Stimulated activated CD4-positive, alpha-beta T cell treated with anti-CD3 and anti-CD28 coated beads, Interleukin-12 subunit alpha, Interleukin-12 subunit beta, amount 100 ng/mL, for 48 hours (primary cell): ENCODE measurements at regions not wholly inside any gene's neighbourhood (a gene's known extent, or its start where the extent isn't known, plus 50 kb on each side); places are given as distances from the start of the nearest gene placed in this dataset.
"Not testable (repeated sequence)": the region's sequence is repeated elsewhere in the genome, so short reads cannot be mapped to it uniquely, and the experiment has no call there.

Experiments
- DNase-seq, 3 donors: peaks; one replicate each; pipeline ENCODE4 v3.0.0-alpha.2; 2020; ENCODE audit warnings: low read depth in 2 of 3, low spot score in 1 of 3

DNA sequence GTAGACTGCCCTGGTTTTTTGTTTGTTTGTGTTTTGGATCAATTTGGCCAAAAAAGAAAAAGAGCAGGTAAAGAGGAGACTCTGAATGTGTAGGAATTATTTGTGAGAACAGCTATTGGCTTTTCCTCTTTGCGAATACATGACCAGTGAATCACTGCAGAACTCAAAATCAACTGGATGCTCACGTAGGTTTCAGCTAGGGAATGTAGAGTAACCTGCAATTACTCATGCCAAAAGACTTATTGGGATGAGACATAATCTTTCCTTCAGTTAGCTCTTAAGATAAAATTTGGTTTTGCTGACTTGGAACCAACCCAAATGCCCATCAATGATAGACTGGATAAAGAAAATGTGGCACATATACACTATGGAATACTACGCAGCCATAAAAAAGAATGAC lies 348.0 kb downstream of the NPR3 start:
- no peak for DNase-seq

DNA sequence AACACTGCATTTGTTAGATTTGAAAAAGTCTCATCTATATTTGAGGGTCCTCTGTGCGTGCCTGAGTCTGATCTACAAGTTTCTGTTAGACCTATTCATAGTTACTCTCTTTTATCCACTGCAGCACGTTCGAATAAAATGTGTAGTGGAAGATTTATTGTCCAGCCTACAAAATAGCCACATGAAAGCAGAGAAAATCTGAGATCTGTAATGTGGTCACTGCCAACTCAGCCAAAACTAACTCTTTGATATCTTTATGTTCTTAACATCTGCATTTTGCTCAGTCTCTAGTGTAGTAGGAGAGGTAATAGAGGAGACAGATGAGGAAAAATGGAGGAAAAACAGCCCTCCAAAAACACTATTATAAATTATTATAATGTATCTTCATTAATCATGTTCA lies 354.0 kb downstream of the NPR3 start:
- no peak for DNase-seq

DNA sequence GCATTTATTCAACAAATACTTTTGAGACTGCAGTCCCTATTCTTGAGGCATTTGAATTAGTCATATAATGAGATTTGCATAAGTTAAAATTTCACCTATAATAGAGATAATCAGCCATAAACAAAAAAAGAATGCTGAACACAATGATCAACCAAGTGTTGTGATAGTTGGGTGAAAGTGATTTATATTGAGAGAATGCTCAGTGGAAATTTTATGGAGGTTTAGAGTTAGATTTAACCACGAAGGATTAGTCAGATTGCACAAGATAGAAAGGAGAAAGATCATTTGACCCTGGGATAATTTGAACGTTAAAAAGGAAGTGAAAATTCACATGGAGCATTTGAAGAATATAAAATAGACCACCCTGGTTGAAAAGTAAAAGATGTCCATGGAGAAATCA lies 356.2 kb downstream of the NPR3 start:
- no peak for DNase-seq

DNA sequence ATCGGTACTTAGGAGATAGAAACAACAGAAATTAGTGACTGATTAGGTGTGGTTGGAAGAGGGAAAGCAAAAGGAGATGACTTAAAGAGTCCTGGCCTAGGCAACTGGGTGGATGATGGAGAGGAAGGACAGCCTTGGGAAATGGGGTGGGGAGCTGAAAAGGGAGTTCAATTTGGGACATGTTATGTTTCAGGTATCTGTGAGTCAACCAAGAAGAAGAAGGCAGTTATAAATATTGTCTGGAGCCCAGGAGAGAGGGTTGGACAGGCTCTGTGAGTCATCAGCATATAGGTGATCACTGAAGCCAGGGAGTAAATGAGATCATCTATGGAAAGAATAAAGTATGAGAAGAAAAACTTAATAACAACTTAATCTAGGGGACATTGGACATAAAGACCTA lies 357.7 kb downstream of the NPR3 start:
- no peak for DNase-seq

- no peak for DNase-seq
These were observed 361.2 kb downstream of the NPR3 start for GRCh38 chr5:33072296-33072695.

GRCh38 chr5:33072726-33073125 lies 361.6 kb downstream of the NPR3 start:
- DNase-seq = no peak

DNA sequence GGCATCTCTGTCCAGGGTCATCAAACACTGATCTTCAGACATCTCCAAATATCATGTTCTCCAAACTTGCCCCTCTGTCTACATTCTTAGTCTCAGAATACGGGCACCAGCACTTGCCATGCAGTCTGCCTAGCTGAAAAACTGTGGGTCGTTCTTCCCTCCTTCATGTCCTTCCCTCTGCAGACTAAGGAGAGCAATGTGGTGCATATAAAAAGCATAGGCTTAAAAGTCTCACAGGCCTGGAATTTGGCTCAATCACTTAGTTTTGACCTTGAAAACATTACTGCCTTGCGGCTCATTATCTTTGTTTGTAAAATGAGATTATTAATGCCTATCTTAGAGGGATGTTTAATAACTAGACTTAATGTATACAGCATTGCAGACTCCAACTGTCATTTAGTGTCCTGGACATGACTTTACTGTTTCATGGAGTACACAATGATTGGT lies 362.8 kb downstream of the NPR3 start:
- no peak for DNase-seq

DNA sequence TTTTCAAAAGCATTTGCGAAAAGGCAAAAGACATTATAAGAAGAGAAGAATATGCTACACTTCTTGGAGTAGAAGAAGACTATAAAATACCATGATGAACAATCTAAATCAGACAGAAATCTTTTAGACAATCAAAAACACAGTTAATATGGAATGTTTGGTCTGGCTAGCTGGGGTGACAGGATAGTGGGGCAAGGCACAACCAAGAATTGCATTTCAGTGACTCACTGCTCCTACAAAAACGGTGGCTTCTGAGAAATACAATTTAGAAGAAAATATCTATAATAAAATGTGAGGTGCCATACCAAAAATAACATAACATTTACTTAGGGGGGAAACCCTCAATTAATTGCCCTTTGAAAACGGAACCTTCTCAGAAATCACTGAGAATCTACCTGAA lies 363.4 kb downstream of the NPR3 start:
- DNase-seq = no peak

GRCh38 chr5:33075731-33076130 lies 364.6 kb downstream of the NPR3 start:
- DNase-seq = no peak

- DNase-seq = no peak
These were observed 361.2 kb upstream of the TARS1 start for GRCh38 chr5:33079548-33079947.

DNA sequence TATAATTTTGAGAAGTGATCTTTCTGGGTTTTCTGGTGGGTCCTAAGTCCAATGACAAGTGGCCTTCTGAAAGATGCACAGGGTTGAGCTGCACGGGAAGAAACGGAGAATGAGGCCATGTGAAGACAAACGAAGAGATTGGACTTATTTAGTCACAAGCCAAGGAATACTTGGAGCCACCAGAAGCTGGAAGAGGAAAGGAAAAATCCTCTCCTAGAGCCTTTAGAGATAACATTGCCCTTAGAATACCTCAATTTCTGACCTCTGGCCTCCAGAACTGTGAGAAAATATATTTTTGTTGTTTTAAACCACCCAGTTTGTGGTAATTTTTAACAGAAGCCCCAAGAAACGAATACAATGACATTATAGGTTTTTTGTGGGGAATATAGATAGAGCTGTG lies 360.5 kb upstream of the TARS1 start:
- DNase-seq = no peak

DNA sequence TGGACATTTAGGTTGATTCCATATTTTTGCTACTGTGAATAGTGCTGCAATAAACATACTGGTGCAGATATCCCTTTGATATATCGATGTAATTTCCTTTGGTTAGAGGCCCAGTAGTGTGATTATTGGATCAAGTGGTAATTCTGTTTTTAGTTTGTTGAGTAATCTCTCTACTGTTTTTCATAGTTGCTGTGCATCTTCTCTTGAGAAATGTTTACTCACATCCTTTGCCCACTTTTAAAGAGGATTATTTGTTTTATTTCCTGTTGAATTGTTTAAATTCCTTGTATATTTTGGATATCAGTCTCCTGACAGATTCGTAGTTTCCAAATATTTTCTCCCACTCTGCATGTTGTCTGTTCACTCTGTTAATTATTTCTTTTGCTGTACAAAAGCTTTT lies 352.6 kb upstream of the TARS1 start:
- DNase-seq = no peak

DNA sequence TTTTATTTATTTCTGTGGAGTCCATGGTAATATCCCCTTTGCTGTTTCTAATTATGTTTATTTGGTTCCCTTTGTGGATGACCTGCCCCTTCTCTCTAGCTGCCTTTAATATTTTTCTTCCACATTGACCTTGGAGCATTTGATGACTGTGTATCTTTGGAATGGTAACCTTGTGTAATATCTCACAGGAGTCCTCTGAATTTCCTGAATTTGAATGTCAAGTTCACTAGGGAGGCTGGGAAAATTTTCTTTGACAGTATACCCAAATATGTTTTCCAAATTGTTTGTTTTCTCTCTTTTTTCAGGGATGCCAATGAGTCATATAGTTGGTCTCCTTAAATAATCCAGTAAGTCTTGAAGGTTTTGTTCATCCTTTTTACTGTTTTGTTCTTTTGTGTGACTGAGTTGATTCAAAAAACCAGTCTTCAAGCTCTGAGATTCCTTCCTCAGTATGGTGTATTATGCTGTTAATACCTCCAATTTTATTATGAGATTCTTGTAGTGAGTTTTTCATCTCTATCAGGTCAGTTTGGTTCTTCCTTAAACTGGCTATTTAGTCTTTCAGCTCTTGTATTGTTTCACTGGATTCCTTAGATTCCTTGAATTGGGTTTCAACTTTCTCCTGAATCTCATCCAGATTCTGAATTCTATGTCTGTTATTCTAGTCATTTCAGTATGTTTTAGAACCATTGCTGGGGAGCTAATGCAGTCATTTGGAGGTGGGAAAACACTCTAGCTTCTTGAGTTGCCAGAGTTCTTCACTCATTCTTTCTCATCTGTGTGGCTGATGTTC lies 349.0 kb upstream of the TARS1 start:
- DNase-seq = no peak

DNA sequence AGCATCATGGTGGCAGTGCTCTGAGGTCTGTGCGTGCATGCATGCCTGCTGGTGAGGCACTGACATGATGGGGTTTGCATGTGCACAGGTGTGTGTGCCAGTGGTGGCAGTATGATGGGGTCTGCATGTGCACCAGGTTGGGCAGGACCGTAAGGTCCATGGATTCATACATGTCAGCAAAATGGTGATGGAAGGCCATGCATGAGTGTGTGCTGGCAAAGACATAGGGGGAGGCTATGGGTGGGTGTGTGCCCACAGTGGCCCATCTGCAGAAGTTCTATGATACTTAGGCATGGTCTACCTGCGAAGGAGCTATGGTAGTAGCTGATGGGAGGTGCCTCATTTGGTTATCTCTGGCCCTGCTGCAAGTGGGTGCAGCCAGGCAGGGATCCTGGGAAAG lies 348.0 kb upstream of the TARS1 start:
- DNase-seq = no peak

DNA sequence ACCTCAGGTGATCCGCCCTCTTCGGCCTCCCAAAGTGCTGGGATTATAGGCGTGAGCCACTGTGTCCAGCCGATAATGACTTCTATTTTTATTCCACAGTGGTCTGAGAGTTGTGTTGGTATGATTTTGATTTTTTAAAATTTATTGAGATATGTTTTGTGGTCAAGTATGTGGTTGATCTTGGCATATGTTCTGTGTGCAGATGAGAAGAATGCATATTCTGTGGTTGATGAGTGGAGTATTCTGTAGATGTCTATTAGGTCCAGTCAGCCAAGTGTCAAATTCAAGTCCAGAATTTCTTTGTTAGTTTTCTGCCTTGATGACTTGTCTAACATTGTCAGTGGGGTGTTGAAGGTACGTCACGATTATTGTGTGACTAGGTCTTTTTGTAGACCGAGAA lies 338.2 kb upstream of the TARS1 start:
- no peak for DNase-seq

- DNase-seq = no peak
These were observed 335.2 kb upstream of the TARS1 start for GRCh38 chr5:33105521-33105941.

DNA sequence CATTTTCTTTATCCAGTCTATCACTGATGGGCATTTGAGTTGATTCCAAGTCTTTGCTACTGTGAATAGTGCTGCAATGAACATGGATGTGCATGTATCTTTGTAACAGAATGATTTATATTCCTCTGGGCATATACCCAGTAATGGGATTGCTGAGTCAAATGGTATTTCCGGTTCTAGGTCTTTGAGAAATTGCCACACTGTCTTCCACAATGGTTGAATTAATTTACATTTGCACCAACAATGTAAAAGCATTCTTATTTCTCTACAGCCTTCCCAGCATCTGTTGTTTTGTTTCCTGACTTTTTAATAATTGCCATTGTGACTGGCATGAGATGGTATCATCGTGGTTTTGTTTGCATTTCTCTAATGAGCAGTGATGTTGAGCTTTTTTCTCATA lies 330.3 kb upstream of the TARS1 start:
- DNase-seq = not testable (repeated sequence)

GRCh38 chr5:33114361-33114760 lies 326.4 kb upstream of the TARS1 start:
- no peak for DNase-seq

DNA sequence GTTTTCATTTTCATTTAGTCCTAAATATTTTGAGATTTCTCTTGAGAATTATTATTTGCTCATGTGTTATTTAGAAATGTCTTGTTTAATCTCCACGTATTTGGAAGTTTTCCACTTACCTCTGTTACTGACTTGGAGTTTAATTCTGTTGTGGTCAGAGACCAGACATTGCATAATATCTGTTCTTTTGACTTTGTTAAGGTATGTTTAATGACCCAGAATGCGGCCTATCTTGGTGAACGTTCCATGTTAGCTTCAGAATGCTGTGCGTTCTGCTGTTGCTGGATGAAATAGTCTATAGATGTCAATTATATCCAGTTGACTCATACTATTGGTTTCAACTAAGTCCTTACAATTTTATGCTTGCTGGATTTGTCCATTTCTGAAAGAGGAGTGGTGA lies 325.3 kb upstream of the TARS1 start:
- DNase-seq = no peak

- no peak for DNase-seq
These were observed 321.9 kb upstream of the TARS1 start for GRCh38 chr5:33118761-33119415.

GRCh38 chr5:33120671-33121070 lies 320.1 kb upstream of the TARS1 start:
- DNase-seq = no peak

DNA sequence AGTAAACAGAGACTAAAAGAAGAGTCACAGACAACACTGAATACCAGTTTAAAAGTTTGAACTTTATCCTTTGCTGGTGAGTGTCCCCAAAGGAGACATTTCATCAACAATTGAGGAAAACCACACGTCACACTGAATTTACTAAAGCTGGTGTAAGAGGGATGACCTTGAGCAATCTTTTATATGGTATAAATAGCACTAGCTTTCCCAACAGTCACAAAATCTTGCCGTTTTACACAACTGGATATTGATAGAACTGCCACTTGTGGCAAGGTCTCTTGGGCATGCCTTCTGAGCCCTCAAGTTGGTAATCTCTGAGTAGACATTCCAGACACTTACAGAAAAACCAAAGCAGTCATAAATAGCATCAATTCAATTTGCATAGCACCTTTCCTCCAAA lies 311.5 kb upstream of the TARS1 start:
- no peak for DNase-seq

DNA sequence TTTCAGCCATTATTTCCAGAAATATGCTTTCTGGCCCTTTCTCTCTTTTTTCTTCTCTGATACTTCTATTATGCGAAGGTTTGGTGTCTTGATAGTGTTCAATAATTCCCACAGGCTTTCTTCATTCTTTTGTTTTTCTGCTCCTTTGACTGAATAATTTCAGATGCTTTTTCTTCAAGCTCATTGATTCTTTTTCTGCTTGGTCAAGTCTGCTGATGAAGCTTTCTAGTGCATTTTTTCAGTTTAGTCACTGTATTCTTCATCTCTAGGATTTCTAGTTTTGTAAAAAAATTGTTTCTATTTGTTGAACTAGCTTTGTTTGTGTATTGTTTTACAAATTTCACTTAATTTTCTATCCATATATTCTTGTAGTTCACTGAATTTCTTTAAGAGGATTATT lies 304.0 kb upstream of the TARS1 start:
- DNase-seq = no peak
